ENCODE measurements at regions not wholly inside any gene's neighbourhood (a gene's known extent, or its start where the extent isn't known, plus 50 kb on each side); places are given as distances from the start of the nearest gene placed in this dataset.

- TF ChIP-seq, protein P1, sequence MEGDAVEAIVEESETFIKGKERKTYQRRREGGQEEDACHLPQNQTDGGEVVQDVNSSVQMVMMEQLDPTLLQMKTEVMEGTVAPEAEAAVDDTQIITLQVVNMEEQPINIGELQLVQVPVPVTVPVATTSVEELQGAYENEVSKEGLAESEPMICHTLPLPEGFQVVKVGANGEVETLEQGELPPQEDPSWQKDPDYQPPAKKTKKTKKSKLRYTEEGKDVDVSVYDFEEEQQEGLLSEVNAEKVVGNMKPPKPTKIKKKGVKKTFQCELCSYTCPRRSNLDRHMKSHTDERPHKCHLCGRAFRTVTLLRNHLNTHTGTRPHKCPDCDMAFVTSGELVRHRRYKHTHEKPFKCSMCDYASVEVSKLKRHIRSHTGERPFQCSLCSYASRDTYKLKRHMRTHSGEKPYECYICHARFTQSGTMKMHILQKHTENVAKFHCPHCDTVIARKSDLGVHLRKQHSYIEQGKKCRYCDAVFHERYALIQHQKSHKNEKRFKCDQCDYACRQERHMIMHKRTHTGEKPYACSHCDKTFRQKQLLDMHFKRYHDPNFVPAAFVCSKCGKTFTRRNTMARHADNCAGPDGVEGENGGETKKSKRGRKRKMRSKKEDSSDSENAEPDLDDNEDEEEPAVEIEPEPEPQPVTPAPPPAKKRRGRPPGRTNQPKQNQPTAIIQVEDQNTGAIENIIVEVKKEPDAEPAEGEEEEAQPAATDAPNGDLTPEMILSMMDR (IDR thresholded peaks at IDR 0.05; ENCODE audit: borderline replicate concordance, extremely low read depth, low read length, poor library complexity, severe bottlenecking): no peak
- TF ChIP-seq EZH2 (IDR thresholded peaks at IDR 0.05; ENCODE audit: borderline replicate concordance, low read depth, low read length, severe bottlenecking): no peak
- DNase-seq: no peak
- Histone ChIP-seq H3K27me3 (ENCODE audit: insufficient read depth, low read length, poor library complexity) (peaks cover 21% of the 10 kb centered on the region), H3K9me3 (ENCODE audit: insufficient read depth, low read length, severe bottlenecking) (no peaks in the 10 kb centered on the region), H3K9ac (ENCODE audit: low read depth, low read length) (no peak overlapping the region), H2AFZ (ENCODE audit: low read depth, low read length) (no peak overlapping the region), H3K4me2 (ENCODE audit: insufficient read depth, low read length) (no peak overlapping the region), H4K20me1 (ENCODE audit: insufficient read depth, low read length) (peaks cover 2% of the 10 kb centered on the region; the same call in 1 of the 2 replicates), H3K4me1 (ENCODE audit: insufficient read depth, low read length) (no peaks in the 10 kb centered on the region), H3K79me2 (ENCODE audit: insufficient read depth, low read length) (no peaks in the 10 kb centered on the region), H3K27ac (ENCODE audit: low read length) (no peak overlapping the region), H3K4me3 (ENCODE audit: low read depth in 1 of 2, low read length in 2 of 2) (no peak overlapping the region), H3K36me3 (ENCODE audit: insufficient read depth, low read length) (no peaks in the 10 kb centered on the region)
- ATAC-seq (ENCODE audit: insufficient read depth, low read depth): no peak
Measured at GRCh38 chr3:194757647-194758061, 72.0 kb downstream of the FAM43A start.

GRCh38 chr3:194758716-194759115 is 73.0 kb downstream of the FAM43A start:
- H3K9ac ChIP-seq (ENCODE audit: low read depth, low read length): no peak overlapping the region
- no peaks in the 10 kb centered on the region for H3K79me2 ChIP-seq (ENCODE audit: insufficient read depth, low read length)
- H3K27ac ChIP-seq (ENCODE audit: low read length): no peak overlapping the region
- peaks cover 2% of the 10 kb centered on the region; the same call in 1 of the 2 replicates for H4K20me1 ChIP-seq (ENCODE audit: insufficient read depth, low read length)
- H3K4me2 ChIP-seq (ENCODE audit: insufficient read depth, low read length): no peak overlapping the region
- ATAC-seq (ENCODE audit: insufficient read depth, low read depth) (no peak), DNase-seq (no peak)
- H2AFZ ChIP-seq (ENCODE audit: low read depth, low read length): no peak overlapping the region
- peaks cover 23% of the 10 kb centered on the region for H3K27me3 ChIP-seq (ENCODE audit: insufficient read depth, low read length, poor library complexity)
- no peaks in the 10 kb centered on the region for H3K9me3 ChIP-seq (ENCODE audit: insufficient read depth, low read length, severe bottlenecking)
- no peaks in the 10 kb centered on the region for H3K36me3 ChIP-seq (ENCODE audit: insufficient read depth, low read length)
- TF ChIP-seq EZH2 (IDR thresholded peaks at IDR 0.05; ENCODE audit: borderline replicate concordance, low read depth, low read length, severe bottlenecking): no peak
- TF ChIP-seq, protein P1 (IDR thresholded peaks at IDR 0.05; ENCODE audit: borderline replicate concordance, extremely low read depth, low read length, poor library complexity, severe bottlenecking): no peak
- no peaks in the 10 kb centered on the region for H3K4me1 ChIP-seq (ENCODE audit: insufficient read depth, low read length)
- H3K4me3 ChIP-seq (ENCODE audit: low read depth in 1 of 2, low read length in 2 of 2): no peak overlapping the region

GRCh38 chr3:194760494-194761137 is 74.9 kb downstream of the FAM43A start:
- H4K20me1 ChIP-seq (ENCODE audit: insufficient read depth, low read length): peaks cover 2% of the 10 kb centered on the region; the same call in 1 of the 2 replicates
- DNase-seq (no peak), ATAC-seq (ENCODE audit: insufficient read depth, low read depth) (no peak)
- H3K27me3 ChIP-seq (ENCODE audit: insufficient read depth, low read length, poor library complexity): peaks cover 23% of the 10 kb centered on the region
- H3K4me3 ChIP-seq (ENCODE audit: low read depth in 1 of 2, low read length in 2 of 2): no peak overlapping the region
- H3K27ac ChIP-seq (ENCODE audit: low read length): no peak overlapping the region
- no peaks in the 10 kb centered on the region for H3K36me3 ChIP-seq (ENCODE audit: insufficient read depth, low read length)
- no peak for TF ChIP-seq EZH2 (IDR thresholded peaks at IDR 0.05; ENCODE audit: borderline replicate concordance, low read depth, low read length, severe bottlenecking)
- TF ChIP-seq, protein P1 (IDR thresholded peaks at IDR 0.05; ENCODE audit: borderline replicate concordance, extremely low read depth, low read length, poor library complexity, severe bottlenecking): no peak
- no peak overlapping the region for H3K4me2 ChIP-seq (ENCODE audit: insufficient read depth, low read length)
- H3K9ac ChIP-seq (ENCODE audit: low read depth, low read length): no peak overlapping the region
- H2AFZ ChIP-seq (ENCODE audit: low read depth, low read length): no peak overlapping the region
- H3K4me1 ChIP-seq (ENCODE audit: insufficient read depth, low read length): no peaks in the 10 kb centered on the region
- no peaks in the 10 kb centered on the region for H3K79me2 ChIP-seq (ENCODE audit: insufficient read depth, low read length)
- no peaks in the 10 kb centered on the region for H3K9me3 ChIP-seq (ENCODE audit: insufficient read depth, low read length, severe bottlenecking)
